ENCODE measurements at regions not wholly inside any gene's neighbourhood (a gene's known extent, or its start where the extent isn't known, plus 50 kb on each side); places are given as distances from the start of the nearest gene placed in this dataset.

- no peak for DNase-seq (ENCODE audit: low read depth)
Observed at GRCh38 chr1:164296172-164296571, 262.8 kb upstream of the PBX1 start.

- no peak for DNase-seq (ENCODE audit: low read depth)
Observed at GRCh38 chr1:164308101-164308500, 250.9 kb upstream of the PBX1 start.

GRCh38 chr1:164310166-164310565 is 248.8 kb upstream of the PBX1 start:
- DNase-seq (ENCODE audit: low read depth) = peak; percentile 77

- peak; percentile 12 for DNase-seq (ENCODE audit: low read depth)
Observed at GRCh38 chr1:164311377-164311776, 247.6 kb upstream of the PBX1 start.

GRCh38 chr1:164320790-164321731 is 237.9 kb upstream of the PBX1 start:
- peak; percentile 35 for DNase-seq (ENCODE audit: low read depth)

GRCh38 chr1:164325786-164326185 is 233.2 kb upstream of the PBX1 start:
- DNase-seq (ENCODE audit: low read depth) = no peak

GRCh38 chr1:164333387-164333786 is 225.6 kb upstream of the PBX1 start:
- DNase-seq (ENCODE audit: low read depth) = no peak

GRCh38 chr1:164337394-164337793 is 221.6 kb upstream of the PBX1 start:
- no peak for DNase-seq (ENCODE audit: low read depth)

GRCh38 chr1:164337885-164338284 is 221.1 kb upstream of the PBX1 start:
- DNase-seq (ENCODE audit: low read depth) = no peak

GRCh38 chr1:164343189-164343588 is 215.8 kb upstream of the PBX1 start:
- no peak for DNase-seq (ENCODE audit: low read depth)

- no peak for DNase-seq (ENCODE audit: low read depth)
Observed at GRCh38 chr1:164347980-164348379, 211.0 kb upstream of the PBX1 start.

- DNase-seq (ENCODE audit: low read depth) = no peak
Observed at GRCh38 chr1:164356511-164356910, 202.5 kb upstream of the PBX1 start.

GRCh38 chr1:164360265-164360664 is 198.7 kb upstream of the PBX1 start:
- no peak for DNase-seq (ENCODE audit: low read depth)

- no peak for DNase-seq (ENCODE audit: low read depth)
Observed at GRCh38 chr1:164361927-164362326, 197.1 kb upstream of the PBX1 start.

- DNase-seq (ENCODE audit: low read depth) = no peak
Observed at GRCh38 chr1:164363980-164364379, 195.0 kb upstream of the PBX1 start.

GRCh38 chr1:164366014-164366413 is 193.0 kb upstream of the PBX1 start:
- DNase-seq (ENCODE audit: low read depth) = no peak

- no peak for DNase-seq (ENCODE audit: low read depth)
Observed at GRCh38 chr1:164369698-164370365, 189.2 kb upstream of the PBX1 start.

GRCh38 chr1:164380893-164381292 is 178.1 kb upstream of the PBX1 start:
- DNase-seq (ENCODE audit: low read depth) = no peak

GRCh38 chr1:164382384-164382783 is 176.6 kb upstream of the PBX1 start:
- no peak for DNase-seq (ENCODE audit: low read depth)

- DNase-seq (ENCODE audit: low read depth) = no peak
Observed at GRCh38 chr1:164384262-164384661, 174.7 kb upstream of the PBX1 start.

GRCh38 chr1:164417016-164417704 is 141.8 kb upstream of the PBX1 start:
- DNase-seq (ENCODE audit: low read depth) = no peak

- peak; percentile 1 for DNase-seq (ENCODE audit: low read depth)
Observed at GRCh38 chr1:164423136-164423535, 135.8 kb upstream of the PBX1 start.

All from iris pigment epithelial cell (primary cell).